ENCODE measurements at regions not wholly inside any gene's neighbourhood (a gene's known extent, or its start where the extent isn't known, plus 50 kb on each side); places are given as distances from the start of the nearest gene placed in this dataset.
"Not testable (repeated sequence)": the region's sequence is repeated elsewhere in the genome, so short reads cannot be mapped to it uniquely, and the experiment has no call there.

DNA sequence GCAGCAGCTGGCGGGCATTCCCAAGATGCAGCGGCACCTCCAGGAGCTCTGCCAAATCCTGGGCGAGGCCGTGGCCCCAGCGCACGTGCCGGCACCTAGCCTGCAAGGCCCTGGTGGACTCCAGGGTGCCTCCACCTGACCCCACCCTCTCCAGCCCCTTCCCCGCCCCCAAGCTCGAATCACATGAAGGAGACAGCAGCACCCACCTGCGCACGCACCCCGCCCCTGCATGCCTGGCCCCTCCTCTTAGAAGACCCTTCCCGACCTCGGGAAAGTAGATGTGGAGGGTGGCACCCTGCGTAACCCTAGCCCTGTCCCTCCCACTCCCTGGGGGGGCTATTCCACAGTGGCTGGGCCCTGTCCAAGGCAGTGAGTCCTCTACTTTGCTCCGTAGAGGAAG lies 510.3 kb downstream of the ZNF37A start:
- TF ChIP-seq, protein P1, sequence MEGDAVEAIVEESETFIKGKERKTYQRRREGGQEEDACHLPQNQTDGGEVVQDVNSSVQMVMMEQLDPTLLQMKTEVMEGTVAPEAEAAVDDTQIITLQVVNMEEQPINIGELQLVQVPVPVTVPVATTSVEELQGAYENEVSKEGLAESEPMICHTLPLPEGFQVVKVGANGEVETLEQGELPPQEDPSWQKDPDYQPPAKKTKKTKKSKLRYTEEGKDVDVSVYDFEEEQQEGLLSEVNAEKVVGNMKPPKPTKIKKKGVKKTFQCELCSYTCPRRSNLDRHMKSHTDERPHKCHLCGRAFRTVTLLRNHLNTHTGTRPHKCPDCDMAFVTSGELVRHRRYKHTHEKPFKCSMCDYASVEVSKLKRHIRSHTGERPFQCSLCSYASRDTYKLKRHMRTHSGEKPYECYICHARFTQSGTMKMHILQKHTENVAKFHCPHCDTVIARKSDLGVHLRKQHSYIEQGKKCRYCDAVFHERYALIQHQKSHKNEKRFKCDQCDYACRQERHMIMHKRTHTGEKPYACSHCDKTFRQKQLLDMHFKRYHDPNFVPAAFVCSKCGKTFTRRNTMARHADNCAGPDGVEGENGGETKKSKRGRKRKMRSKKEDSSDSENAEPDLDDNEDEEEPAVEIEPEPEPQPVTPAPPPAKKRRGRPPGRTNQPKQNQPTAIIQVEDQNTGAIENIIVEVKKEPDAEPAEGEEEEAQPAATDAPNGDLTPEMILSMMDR (conservative IDR thresholded peaks at IDR 0.05; ENCODE audit: low read depth in 2 of 2): not testable (repeated sequence)
- not testable (repeated sequence) for TF ChIP-seq POLR2AphosphoS5 (IDR thresholded peaks at IDR 0.05; ENCODE audit: low read depth); EZH2 (IDR thresholded peaks at IDR 0.05; ENCODE audit: low read depth, unreplicated experiment); JUNB (IDR thresholded peaks at IDR 0.05; ENCODE audit: unreplicated experiment); EZH2phosphoT487 (IDR thresholded peaks at IDR 0.05; ENCODE audit: unreplicated experiment); ZNF331 (CRISPR knock-in tag; IDR thresholded peaks at IDR 0.05; ENCODE audit: low read depth); CREB1 (CRISPR knock-in tag; IDR thresholded peaks at IDR 0.05; ENCODE audit: low read depth); NANOG (IDR thresholded peaks at IDR 0.05; ENCODE audit: borderline replicate concordance); ZNF114 (CRISPR knock-in tag; IDR thresholded peaks at IDR 0.05)
- TF ChIP-seq, protein P2, sequence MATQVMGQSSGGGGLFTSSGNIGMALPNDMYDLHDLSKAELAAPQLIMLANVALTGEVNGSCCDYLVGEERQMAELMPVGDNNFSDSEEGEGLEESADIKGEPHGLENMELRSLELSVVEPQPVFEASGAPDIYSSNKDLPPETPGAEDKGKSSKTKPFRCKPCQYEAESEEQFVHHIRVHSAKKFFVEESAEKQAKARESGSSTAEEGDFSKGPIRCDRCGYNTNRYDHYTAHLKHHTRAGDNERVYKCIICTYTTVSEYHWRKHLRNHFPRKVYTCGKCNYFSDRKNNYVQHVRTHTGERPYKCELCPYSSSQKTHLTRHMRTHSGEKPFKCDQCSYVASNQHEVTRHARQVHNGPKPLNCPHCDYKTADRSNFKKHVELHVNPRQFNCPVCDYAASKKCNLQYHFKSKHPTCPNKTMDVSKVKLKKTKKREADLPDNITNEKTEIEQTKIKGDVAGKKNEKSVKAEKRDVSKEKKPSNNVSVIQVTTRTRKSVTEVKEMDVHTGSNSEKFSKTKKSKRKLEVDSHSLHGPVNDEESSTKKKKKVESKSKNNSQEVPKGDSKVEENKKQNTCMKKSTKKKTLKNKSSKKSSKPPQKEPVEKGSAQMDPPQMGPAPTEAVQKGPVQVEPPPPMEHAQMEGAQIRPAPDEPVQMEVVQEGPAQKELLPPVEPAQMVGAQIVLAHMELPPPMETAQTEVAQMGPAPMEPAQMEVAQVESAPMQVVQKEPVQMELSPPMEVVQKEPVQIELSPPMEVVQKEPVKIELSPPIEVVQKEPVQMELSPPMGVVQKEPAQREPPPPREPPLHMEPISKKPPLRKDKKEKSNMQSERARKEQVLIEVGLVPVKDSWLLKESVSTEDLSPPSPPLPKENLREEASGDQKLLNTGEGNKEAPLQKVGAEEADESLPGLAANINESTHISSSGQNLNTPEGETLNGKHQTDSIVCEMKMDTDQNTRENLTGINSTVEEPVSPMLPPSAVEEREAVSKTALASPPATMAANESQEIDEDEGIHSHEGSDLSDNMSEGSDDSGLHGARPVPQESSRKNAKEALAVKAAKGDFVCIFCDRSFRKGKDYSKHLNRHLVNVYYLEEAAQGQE (IDR thresholded peaks at IDR 0.05; ENCODE audit: unreplicated experiment): not testable (repeated sequence)
